Stimulated activated CD8-positive, alpha-beta memory T cell treated with anti-CD3 and anti-CD28 coated beads, Interleukin-7, amount 100 ng/mL, for 48 hours (primary cell): ENCODE measurements at regions not wholly inside any gene's neighbourhood (a gene's known extent, or its start where the extent isn't known, plus 50 kb on each side); places are given as distances from the start of the nearest gene placed in this dataset.
A peak's percentile ranks its signal among the peaks of the same experiment; 100 is the strongest.

Source experiments
- DNase-seq, 2 donors: peaks; one replicate each; pipeline ENCODE4 v3.0.0-alpha.2; 2020; ENCODE audit warnings: low read depth in 1 of 2; ENCODE audit errors: extremely low read depth in 1 of 2

DNA sequence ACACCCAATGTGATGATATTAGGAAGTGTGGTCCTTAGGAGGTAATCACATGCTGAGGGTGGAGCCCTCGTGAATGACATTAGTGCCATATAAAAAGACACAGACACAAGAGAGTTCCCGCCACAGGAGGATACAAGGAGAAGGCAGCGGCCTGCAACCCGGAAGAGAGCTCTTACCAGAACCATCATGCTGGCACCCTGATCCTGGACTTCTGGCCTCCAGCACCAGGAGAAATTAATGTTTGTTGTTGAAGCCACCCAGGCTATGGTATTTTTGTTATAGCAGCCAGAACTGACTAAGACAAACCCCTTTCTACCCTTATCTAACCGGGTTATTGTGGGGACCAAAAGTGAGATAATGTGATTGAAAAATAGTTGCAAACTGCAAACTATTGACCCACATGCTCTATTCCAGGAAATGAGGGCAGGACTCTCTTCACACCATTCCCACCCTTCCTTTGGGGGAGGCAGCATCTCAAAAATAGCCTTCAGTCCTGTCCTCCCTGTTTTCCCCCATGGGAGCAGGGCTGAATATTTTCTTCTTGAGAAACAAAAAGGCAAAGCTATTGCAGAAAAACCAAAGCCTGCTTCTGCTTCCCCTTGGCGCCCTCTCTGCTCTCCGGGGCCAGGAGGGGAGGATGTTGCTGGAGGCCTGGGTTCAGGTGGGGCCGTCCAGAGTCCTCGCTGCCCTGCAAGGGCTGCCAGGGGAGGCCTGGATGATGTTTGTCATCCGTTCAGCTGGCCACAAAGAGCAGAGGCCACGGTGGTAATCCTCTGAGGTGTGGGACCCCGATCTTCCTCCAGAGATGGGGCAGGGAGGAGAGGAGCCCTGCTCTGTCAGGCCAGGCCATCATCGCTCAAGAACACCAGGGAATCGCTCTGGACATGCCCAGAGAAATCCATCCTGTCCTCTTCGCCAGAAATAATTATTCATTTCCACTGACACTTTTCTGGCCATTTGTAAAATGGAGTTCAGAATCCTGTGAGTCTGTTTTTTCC lies 73.8 kb upstream of the HAAO start:
- no peak for DNase-seq

DNA sequence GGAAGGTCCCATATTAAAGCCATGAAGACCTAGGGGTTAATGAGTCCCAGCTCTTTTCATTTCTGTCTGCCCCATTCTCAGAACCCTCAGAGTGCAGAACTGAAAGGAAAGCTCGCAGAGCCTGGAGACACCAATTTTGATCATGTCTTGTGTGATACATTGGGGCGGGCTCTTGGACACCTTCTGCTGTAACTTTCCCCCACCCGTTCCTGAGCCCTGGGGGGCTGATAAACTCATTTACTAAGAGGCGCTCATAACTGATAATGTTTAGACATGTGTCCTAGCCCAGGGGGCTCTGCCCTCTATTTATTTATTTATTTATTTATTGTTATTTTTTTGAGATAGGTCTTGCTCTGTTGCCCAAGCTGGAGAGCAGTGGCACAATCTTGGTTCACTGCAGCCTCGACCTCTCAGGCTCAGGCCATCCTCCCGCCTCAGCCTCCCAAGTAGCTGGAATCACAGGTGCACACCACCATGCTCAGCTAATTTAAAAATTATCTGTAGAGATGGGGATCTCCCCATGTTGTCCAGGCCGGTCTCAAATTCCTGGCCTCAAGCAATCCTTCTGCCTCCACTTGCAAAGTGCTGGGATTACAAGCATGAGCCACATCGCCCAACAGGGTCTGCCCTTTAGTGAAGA lies 72.4 kb upstream of the HAAO start:
- DNase-seq: no peak

DNA sequence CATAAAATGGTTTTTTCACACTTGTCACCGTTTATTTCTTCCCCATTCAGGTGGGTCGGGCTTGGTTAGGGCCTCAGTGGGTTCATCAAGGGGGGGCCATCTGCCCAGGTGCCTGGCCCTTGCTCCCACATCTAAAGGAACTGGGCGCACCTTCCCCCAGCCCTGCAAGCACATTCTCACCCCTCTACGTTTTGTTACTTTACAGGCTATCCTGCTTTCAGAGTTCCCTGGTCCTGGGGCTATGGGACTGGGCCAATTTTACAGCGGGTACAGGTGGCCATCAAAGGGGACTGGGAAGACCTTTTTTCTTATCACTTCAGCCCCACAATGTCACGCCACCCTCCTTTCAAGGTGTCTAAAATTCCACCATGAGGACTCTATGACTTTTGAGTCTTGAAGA lies 71.8 kb upstream of the HAAO start:
- DNase-seq: no peak

DNA sequence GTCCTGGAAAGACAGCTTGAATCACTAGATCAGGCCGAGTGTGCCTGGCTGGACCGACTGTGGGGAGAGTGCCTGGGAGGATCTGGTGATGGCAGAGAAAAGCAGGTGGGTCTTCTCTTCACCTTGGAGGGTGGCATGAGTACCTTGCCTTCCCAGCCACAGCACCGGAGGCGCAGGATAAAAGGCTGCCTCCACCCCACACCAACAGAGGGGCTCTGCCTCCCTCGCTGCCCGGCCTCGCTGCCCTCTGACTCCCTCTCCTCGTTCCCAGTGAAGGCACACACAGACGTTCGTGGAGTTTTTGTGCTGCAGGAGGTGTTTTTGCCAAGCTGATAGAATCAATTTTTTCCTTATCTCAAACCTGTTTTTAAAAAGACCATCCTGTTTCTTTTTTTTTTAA lies 71.4 kb upstream of the HAAO start:
- DNase-seq: no peak

DNA sequence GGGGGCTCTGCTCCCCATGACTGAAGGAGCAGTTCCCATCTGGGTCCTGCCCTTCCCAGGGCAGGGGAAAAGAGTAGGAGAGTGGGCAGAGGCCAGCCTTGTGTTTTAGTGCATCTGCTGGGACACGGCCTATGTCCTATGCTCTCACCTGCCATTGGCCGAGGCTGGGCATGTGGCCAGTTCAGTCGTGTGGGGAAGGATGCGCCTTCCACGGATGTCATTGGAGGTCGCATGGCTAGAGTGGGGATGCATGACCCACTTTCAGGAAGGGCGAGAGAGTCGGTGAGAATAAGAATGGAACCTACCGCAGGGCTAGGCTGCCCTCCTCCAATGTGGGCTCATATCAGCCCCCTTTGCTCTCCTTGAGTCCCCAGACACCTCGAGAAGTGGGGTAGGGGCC lies 70.9 kb upstream of the HAAO start:
- no peak for DNase-seq

DNA sequence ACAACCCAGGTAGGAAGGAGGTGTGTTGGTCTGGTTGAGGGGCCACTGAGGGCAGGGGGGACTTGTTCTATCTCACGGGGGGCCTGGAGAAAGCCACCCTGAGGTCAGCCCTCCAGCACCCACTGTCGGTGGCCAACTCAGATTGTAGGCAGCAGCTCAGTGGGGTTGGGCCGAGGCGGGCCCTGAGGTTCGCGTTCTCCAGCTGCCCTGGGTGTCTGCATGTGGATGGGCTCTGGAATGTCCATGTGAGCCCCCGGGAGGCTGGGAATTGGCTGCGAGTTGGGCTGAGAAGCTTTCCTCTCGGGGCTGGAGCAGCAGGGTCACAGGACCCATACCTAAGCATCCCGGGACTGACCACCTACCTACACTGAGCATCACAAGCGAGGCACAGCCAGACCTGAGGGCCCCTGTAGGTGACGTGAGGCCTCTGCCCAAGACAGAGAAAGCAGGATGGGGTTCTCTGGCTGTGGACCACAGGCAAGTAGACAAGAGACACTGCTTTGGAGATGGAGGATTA lies 70.3 kb upstream of the HAAO start:
- no peak for DNase-seq

DNA sequence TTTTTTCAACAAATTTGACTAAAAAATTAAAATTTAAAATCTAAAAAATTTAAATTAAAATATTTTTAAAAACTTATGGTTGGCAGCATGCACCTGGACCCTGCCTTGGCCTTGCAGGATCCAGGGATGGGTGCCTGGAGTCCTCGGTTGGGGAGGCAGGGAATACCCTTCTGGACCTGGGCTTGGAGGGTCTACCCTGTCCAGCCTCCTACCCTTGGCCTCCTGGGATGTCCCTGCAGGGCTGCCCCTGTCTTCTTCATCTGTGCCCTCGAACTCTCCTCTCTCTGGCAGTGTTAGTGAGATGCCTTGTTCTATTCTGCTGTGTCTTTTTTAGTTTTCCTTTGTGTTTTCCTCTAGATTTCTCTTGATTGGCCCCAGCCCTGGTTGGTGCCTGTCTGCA lies 68.9 kb upstream of the HAAO start:
- no peak for DNase-seq

DNA sequence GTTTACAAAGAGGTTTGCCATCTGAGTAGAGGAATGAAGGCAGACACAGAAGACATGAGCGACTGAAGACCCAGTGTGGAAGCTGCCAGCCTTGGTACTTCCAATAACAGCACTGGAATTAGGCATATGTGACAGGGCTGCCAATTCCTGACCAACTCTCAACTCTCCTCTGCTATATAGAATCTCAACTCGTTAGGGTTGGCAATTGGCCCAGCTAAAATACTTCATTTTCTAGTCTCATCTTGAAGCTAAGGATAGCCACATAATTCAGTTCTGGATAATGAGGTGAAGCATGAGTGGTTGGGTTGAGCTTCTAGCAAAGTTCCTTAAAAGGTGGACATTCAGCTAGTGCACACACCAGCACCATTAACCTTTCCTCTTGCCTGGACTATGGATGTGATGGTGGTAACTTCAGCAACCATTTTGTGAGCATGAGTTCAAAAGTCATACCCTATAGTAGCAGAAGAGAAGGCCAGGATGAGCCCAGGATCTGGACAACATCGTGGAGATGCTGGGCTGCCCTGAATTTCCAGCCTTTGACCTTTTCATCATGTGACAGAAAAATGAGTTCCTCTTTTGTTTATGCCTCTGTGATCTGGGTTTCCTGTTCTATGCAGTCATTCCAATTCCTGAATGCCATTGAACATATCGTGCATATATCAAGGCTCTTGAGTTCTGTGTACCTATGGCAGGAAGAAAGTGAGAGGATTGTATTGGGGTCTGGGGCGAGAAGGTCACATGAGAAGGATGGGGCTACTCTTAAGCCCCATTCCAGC lies 68.1 kb upstream of the HAAO start:
- no peak for DNase-seq

DNA sequence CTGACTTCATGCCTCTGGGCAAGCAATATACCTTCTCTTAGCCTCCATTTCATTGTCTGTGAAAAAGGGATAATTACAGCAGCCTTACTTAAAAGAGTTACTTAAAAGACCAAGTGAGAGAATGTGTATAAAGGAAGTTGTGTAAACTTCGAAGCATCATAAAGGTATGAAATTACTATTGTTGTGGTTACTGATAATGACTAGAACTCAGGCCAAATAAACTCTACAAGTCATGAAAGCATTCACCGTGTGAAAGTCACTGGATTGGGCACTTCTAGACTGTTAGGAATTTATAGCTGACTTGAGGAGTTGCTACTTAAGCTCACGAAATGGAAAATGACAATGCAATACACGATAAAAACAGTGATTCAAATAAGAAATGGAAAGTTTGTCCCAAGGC lies 67.4 kb upstream of the HAAO start:
- DNase-seq: no peak

DNA sequence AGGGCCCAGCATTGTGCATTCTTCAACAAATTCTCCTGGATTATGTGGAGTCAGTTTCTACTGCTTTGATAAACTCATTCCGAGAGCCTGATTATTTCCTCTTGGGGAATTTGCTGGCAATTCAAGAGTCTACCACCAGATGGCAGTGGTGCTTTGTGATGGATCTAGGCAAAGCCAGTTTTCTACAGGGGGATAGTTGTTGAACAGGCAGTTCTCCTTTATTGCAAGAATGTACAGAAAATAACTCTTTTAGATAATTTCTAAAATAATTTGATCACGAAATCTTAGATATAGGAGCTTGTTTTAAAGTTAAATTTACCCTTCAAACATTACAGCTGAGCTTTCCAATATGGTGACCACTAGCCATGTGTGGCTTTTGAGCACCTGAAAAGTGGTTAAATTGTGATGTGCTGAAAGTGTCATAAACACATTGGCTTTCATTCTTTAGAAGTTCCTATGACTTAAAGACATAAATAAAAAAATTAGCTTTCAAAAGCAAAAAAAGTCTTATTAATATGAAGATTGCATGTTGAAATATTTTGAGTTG lies 66.7 kb upstream of the HAAO start:
- peak; percentile 26 to 42 for DNase-seq

DNA sequence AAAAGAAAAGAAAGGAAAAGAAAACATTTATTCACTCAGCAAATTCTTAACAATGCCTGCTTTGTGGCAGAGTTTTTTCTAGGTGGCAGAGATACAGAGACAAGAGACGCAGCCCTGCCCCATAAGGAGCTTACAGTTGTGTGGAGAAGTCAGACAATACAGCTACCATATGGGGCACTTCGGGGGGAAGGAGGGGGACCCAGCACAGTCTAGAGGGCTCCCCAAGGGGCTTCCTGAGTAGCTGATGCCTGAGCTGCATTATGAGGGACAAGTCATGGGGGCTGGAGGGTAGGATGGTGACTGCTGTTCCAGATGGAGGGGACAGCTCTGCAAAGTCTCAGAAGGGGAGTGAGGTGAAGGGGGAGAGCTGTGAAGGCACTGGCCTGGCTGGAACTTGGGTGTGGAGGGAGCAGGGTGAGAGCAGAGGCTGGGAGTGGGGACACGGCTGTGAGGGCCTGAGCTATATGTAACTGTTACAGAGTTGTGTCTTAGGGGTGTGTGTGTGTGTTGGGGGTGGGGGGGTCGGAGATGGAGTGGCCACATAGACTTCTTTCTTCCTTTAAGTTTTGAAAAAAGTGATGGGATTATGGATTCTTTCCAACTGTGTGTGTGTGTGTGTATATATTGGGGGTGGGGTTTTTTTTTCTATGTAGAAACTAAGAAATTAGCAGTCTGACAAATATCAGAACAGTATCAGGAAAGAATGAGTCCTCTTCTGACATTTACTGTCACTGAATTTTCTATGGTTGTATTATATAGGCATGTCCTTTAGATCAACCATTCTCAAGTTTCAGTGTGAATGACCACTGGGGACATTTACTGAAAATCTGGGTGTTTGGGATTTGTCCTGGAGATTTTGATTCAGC lies 66.0 kb upstream of the HAAO start:
- no peak for DNase-seq

DNA sequence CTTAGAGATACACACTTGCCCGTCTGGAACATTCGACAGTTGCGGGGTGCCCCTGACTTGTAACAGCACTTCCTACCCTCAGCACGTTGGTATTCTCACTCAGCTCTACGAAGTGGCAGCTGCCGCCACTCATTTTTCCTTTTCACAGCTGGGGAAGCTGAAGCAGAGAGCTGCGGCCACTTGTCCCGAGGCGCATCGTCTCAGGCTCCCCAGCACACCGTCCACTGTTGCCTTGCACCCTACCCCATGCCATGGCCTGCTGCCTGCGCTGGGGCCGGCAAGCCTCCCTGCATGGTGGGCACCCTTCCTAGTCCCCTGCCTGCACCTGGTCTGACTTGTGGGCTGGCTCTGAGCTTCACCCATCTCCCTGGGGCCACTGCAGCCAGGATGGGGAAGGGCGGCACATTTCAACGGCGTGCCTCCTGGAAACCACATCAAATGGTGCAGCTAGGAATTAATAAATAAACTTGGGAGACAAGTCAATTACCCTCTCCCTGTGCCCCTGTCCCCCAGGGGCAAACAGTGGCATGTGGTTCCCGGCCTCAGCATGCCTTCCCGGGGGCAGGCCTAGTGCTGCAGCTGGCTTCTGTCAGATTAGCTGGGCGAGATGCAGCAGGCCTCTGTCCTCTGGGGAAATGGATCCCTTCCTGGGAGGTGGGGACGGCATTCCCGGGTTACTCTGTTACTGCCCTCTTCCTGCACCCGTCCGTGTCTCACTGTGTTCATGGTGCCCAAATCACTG lies 64.7 kb upstream of the HAAO start:
- DNase-seq: no peak

DNA sequence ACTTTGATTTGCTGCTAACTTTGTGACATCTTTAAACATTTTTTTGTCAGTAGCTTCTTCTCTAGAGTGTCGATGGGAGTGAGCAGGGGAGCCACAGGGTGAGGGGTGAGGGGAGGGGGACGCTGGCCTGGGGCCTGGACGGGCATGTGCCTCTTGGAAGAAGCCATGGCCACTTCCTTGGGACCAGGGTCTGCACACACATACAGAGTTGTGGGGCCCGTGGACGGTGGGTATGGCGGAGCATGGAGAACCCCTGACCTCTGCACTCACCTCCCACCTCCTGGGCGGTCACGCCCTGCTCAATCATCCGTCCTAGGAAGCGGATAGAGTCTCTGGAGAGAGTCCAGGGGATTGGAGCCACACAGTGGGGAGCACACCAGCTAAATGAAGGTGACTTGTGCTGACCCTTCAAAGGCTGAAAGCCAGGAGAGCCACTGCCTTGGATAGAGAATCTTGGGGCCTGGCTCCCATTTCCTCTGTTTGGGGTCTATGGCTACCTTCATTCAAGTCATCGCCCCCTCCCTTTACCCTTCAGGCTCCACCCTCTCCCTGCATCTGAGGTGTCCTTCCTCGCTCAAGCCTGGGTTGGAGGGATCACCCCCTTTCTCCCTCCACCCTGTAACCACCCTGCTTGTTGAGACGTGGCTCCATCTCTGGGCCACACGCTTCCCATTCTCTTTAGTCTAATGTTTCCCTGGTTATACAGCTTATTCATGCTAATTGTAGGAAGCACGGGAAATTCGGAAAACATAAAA lies 63.9 kb upstream of the HAAO start:
- DNase-seq: no peak

DNA sequence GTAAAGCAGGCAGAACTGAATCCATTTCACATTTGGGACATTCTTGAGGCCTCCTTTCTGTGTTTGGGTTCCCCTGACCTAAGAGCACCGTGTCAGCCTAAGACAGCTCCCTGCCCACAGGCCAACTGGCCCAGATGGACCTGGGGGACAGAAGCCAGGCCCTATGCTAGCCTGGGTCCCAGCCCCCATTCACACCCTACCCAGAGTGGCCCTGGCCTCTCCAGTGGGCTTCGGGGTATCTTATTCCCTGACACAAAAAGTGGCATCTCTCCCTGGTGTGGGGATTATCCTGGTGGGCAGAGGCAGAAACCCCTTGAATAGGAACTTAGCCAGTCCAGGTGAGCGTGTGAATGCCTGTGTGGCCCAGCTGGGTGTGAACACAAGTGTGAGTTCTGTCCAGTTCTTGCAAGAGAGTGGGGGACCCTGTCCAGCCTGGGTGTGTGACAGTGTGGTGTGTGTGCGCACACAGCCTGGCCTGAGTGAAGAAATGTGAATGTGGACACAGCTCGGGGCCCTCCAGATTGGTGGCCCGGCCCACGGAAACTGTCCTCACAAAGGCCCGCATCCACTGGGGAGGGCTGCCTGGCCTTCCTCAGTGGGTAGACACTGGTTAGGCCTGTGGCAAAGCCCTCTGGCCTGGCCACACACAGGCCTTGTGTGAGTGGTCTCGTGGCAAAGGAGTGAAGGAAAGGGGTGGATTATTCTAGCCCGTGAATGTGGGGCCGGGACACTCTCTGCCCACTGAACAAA lies 63.0 kb upstream of the HAAO start:
- no peak for DNase-seq

DNA sequence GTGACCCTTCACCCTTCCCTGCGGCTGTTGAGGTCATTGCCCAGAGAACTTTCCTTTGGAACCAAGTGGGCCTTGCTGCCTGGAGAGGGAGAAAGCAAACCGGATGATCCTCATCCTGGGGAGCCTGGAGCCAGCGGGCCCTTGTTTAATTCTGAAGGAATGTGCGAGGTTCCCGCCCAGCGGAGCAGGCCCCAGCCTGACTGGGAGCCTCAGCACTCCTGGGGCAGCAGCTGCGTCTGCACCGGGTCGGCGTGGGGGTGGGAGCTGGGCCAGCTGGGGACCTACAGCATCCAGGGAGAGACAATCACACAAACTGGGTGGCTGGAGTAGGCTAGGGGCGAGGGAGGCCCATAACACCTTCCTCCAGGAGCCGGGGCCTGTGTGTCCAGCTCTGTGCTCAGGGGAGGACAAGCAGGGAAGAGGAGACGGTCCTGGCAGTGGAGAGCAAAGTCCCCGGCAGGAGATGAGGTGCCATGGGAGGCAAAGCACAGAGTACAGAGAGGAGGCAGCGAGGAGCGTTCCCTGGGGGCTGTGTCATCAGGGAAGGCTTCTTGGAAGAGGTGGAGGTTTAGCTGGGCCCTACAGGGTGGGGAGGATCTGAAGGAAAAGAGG lies 61.9 kb upstream of the HAAO start:
- no peak for DNase-seq

DNA sequence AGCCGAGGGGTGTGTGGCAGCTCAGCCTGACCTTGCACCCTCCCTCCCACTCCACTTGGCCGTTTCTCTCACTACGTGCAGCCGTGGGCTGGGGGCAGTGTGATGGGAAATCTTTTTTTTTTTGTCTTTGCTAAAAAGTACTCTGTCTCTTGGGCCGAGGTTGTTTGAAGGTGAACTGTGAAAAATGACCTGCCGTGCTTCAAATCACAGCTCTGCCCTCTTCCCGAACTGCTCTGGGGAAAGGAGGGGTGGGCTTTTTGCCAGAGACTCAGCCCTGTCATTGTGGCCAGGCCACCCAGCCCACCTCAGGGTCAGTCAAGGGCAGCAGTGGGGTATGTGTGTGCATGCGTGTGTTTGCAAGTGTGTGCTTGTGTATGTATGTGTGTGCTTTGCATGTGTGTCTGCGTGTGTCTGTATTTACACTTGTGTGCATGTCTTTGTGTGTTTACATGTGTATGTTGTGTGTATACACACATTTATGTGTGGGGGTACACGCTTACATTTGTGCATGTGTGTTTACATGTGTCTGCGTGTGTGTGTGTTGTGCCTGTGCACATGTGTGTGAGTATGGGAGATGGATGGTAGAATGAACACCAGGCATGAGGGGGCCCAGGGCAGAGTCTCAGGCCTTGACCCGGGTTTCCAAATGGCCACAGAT lies 61.3 kb upstream of the HAAO start:
- no peak for DNase-seq

DNA sequence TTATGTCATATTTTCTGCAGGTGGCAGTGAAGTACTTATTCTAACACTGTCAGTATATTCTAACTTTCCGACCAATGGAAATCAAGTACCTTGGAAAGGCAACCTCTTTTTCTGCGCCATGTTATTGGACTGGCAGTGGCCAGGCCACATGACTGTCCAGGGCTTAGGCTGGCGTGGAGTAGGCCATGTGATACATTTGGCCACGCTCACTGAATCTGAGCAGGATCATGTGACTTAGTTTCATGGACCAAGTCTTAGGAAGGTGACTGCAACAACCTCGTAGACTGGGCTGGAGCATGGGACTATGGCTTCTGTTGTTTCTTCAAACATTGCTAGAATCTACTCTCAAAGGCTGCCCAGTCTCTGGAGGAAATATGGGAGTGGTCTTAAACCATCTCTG lies 60.4 kb upstream of the HAAO start:
- no peak for DNase-seq
